GM12878 (cell line): ENCODE measurements at regions not wholly inside any gene's neighbourhood (a gene's known extent, or its start where the extent isn't known, plus 50 kb on each side); places are given as distances from the start of the nearest gene placed in this dataset.

Experiments used
- ATAC-seq: fragments of 200-7000 bp; cut with Tn5 transposase; 3 replicates; pipeline ENCODE4 v1.9.1; 2020; ENCODE audit warnings: mild to moderate bottlenecking, moderate library complexity
- BruUV-seq: library from RNA; stranded (reverse); fragments of 400-500 nt; replicated peaks from 2 replicates; lab custom pipeline; 2021; lab: Mats Ljungman, UMichigan
- CTCF ChIA-PET: fragments of 300-600 bp; sonication (Branson Sonifier 250); formaldehyde crosslinking; extraction: SDS; loops from one replicate; lab custom pipeline; 2021; ENCODE audit warnings: inconsistent platforms; lab: Yijun Ruan, JAX
- POLR2A ChIA-PET: fragments of 350-600 bp; formaldehyde crosslinking; extraction: SDS; loops from one replicate; lab custom pipeline; 2021; ENCODE audit warnings: inconsistent platforms; lab: Charles Lee
- RAD21 ChIA-PET: fragments of 300-600 bp; sonication (Branson Sonifier 250); formaldehyde crosslinking; loops from one replicate; lab custom pipeline; 2023; ENCODE audit warnings: antibody characterized with exemption; ENCODE audit not compliant: unreplicated experiment; lab: Charles Lee
- SMC1A ChIA-PET: fragments of 300-600 bp; sonication (Branson Sonifier 250); formaldehyde crosslinking; loops from one replicate; lab custom pipeline; 2023; ENCODE audit not compliant: unreplicated experiment, uncharacterized antibody; lab: Charles Lee
- DNase-seq: peaks from one replicate; pipeline ENCODE4 v3.0.0-alpha.2; 2011; ENCODE audit warnings: low read depth, low spot score
- FAIRE-seq: peaks from 3 replicates; lab custom pipeline; 2011; peaks lifted over from hg19 to GRCh38; lab: Jason Lieb, UNC
- H2AFZ ChIP-seq: 2 replicates; pipeline ENCODE4 v1.6.0; 2011; ENCODE audit warnings: low read depth, low read length, control low read depth; ENCODE audit not compliant: control insufficient read depth
- H3K27ac ChIP-seq: 2 replicates; pipeline ENCODE4 v1.5.1; 2011; ENCODE audit warnings: control low read depth; ENCODE audit not compliant: control insufficient read depth, insufficient read depth
- H3K27me3 ChIP-seq, 2 experiments: replicated peaks in 1 of 2; 2 replicates each; pipeline versions ENCODE4 v1.6.0 to v1.6.1; 2011; ENCODE audit warnings: low read length in 1 of 2; ENCODE audit not compliant: control insufficient read depth in 2 of 2, insufficient read depth in 2 of 2
- H3K36me3 ChIP-seq, 2 experiments: 2 replicates each; pipeline ENCODE4 v1.5.1; 2011; ENCODE audit warnings: low read length in 1 of 2; ENCODE audit not compliant: control insufficient read depth in 2 of 2, insufficient read depth in 2 of 2
- H3K4me1 ChIP-seq: 2 replicates; pipeline ENCODE4 v1.6.1; 2011; ENCODE audit warnings: mild to moderate bottlenecking, low read length, moderate library complexity, mixed read lengths; ENCODE audit not compliant: control insufficient read depth, insufficient read depth
- H3K4me2 ChIP-seq: 2 replicates; pipeline ENCODE4 v1.6.0; 2011; ENCODE audit warnings: control low read depth; ENCODE audit not compliant: control insufficient read depth, insufficient read depth
- H3K4me3 ChIP-seq: fragments of 200-600 bp; sonication (generic); 2 replicates; pipeline ENCODE4 v1.5.1; 2016
- H3K79me2 ChIP-seq: 2 replicates; pipeline ENCODE4 v1.6.0; 2011; ENCODE audit warnings: low read length; ENCODE audit not compliant: control insufficient read depth, insufficient read depth
- H3K9ac ChIP-seq: 2 replicates; pipeline ENCODE4 v1.8.0; 2011; ENCODE audit warnings: low read length, control low read depth, mixed read lengths; ENCODE audit not compliant: control insufficient read depth, insufficient read depth
- H3K9me3 ChIP-seq: replicated peaks from 3 replicates; pipeline ENCODE4 v1.5.1; 2011; ENCODE audit warnings: mild to moderate bottlenecking, low read length; ENCODE audit not compliant: control insufficient read depth, insufficient read depth
- H4K20me1 ChIP-seq: 2 replicates; pipeline ENCODE4 v1.6.0; 2011; ENCODE audit not compliant: control insufficient read depth, insufficient read depth
- FOXK2 ChIP-seq: fragments of 450-650 bp; IDR thresholded peaks from 2 replicates; pipeline ENCODE4 v1.6.1; 2017; ENCODE audit warnings: mild to moderate bottlenecking, moderate library complexity
- MEF2B ChIP-seq: fragments of 450-650 bp; IDR thresholded peaks from 2 replicates; pipeline ENCODE4 v1.6.1; 2018; ENCODE audit warnings: mild to moderate bottlenecking, moderate library complexity; ENCODE audit not compliant: partially characterized antibody, poor library complexity, severe bottlenecking
- ZNF274 ChIP-seq: IDR thresholded peaks from one replicate; pipeline ENCODE4 v1.8.0; 2011; ENCODE audit not compliant: insufficient read length, insufficient read depth
- WGBS: methylation state at CpG from one replicate; pipeline ENCODE4 v1.1.6; 2016; ENCODE audit warnings: low lambda C conversion rate; ENCODE audit not compliant: insufficient replicate concordance, insufficient coverage; ENCODE audit errors: missing lambda C conversion rate; 5-methylcytosine and 5-hydroxymethylcytosine counted together
- in situ Hi-C: fragments of 300-500 bp; cut with MboI; formaldehyde crosslinking; loops from 9 replicates; pipeline ENCODE4 v1.14.3; 2018; ENCODE audit warnings: mixed read lengths
- intact Hi-C: fragments of 100-400 bp; cut with micrococcal nuclease; formaldehyde crosslinking; loops from one replicate; pipeline ENCODE4 v1.14.2; 2022; ENCODE audit not compliant: unreplicated experiment
- TF ChIP-seq, protein P1 (sequence below): fragments of 450-650 bp; IDR thresholded peaks from 2 replicates; pipeline ENCODE4 v1.6.1; 2014; ENCODE audit warnings: mild to moderate bottlenecking
- TF ChIP-seq, protein P2 (sequence below): fragments of 450-650 bp; IDR thresholded peaks from 2 replicates; pipeline ENCODE4 v1.6.1; 2017; ENCODE audit warnings: mild to moderate bottlenecking

DNA sequence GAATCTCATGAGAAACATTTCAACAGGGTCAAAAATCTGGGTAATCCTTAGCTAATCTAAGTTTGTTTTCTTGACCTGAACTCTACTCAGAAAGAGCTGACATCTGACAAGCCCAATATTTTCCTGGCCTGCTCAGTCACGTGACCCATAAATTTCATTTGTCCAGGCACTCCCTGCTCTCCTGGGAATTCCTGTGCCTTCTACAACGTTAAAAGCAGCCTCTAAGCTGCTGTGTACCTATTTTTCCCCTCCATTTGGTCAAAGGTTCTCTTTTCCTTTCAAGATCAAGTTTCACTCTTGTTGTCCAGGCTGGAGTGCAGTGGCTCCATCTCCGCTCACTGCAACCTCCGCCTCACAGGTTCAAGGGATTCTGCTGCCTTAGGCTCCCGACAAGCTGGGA, 148.8 kb upstream of the ABCA1 start:
- Histone ChIP-seq H3K4me2 (no peak overlapping the region), H3K4me1 (no peaks in the 10 kb centered on the region)
- SMC1A ChIA-PET, result no interaction called here
- intact Hi-C loops, result no loop called here
- TF ChIP-seq, protein P1, sequence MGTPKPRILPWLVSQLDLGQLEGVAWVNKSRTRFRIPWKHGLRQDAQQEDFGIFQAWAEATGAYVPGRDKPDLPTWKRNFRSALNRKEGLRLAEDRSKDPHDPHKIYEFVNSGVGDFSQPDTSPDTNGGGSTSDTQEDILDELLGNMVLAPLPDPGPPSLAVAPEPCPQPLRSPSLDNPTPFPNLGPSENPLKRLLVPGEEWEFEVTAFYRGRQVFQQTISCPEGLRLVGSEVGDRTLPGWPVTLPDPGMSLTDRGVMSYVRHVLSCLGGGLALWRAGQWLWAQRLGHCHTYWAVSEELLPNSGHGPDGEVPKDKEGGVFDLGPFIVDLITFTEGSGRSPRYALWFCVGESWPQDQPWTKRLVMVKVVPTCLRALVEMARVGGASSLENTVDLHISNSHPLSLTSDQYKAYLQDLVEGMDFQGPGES, result no peak
- no peak for TF ChIP-seq ZNF274
- TF ChIP-seq, protein P2, sequence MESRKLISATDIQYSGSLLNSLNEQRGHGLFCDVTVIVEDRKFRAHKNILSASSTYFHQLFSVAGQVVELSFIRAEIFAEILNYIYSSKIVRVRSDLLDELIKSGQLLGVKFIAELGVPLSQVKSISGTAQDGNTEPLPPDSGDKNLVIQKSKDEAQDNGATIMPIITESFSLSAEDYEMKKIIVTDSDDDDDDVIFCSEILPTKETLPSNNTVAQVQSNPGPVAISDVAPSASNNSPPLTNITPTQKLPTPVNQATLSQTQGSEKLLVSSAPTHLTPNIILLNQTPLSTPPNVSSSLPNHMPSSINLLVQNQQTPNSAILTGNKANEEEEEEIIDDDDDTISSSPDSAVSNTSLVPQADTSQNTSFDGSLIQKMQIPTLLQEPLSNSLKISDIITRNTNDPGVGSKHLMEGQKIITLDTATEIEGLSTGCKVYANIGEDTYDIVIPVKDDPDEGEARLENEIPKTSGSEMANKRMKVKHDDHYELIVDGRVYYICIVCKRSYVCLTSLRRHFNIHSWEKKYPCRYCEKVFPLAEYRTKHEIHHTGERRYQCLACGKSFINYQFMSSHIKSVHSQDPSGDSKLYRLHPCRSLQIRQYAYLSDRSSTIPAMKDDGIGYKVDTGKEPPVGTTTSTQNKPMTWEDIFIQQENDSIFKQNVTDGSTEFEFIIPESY, result no peak
- no peak for TF ChIP-seq MEF2B
- no peak for TF ChIP-seq FOXK2
- TF ChIP-seq, all 136 proteins: peak for 0
- FAIRE-seq (no peak), ATAC-seq (no peak), DNase-seq (no peak)
- CTCF ChIA-PET, result interaction anchor here (1.2 kb wide), 1 partner anchor 19 kb away, joined by 3 read pairs; no protein-coding TSS in a partner anchor
- Histone ChIP-seq H3K9ac (no peak overlapping the region), H3K79me2 (no peaks in the 10 kb centered on the region), H3K27ac (no peak overlapping the region), H3K9me3 (no peaks in the 10 kb centered on the region), H2AFZ (no peak overlapping the region), H3K27me3 (no peaks in the 10 kb centered on the region), H3K4me3 (no peak overlapping the region), H3K36me3 (no peaks in the 10 kb centered on the region), H4K20me1 (no peaks in the 10 kb centered on the region)
- RAD21 ChIA-PET, result no interaction called here
- 48% methylated on average over 5 of the region's 5 CpGs for WGBS
- POLR2A ChIA-PET, result no interaction called here
- no TSS peak for BruUV-seq
- in situ Hi-C loops, result no loop called here
